Thyroid gland (tissue), 4 donors: ENCODE measurements at regions not wholly inside any gene's neighbourhood (a gene's known extent, or its start where the extent isn't known, plus 50 kb on each side); places are given as distances from the start of the nearest gene placed in this dataset.

Experiments used
- DNase-seq, 2 donors: peaks; one replicate each; pipeline ENCODE4 v3.0.0-alpha.2; 2019
- H3K27ac ChIP-seq, 3 donors: fragments of 200-600 bp; sonication (generic); 1 replicate in 2 of 3; 2 replicates in 1 of 3; pipeline ENCODE4 v1.5.1; 2016 to 2019; ENCODE audit warnings: mild to moderate bottlenecking in 1 of 3, moderate library complexity in 1 of 3
- H3K27me3 ChIP-seq: fragments of 200-600 bp; sonication (generic); one replicate; pipeline ENCODE4 v1.5.1; 2019
- H3K36me3 ChIP-seq, 2 donors: fragments of 200-600 bp; sonication (generic); one replicate each; pipeline ENCODE4 v1.5.1; 2016 to 2019
- H3K4me1 ChIP-seq, 2 donors: fragments of 200-600 bp; sonication (generic); one replicate each; pipeline ENCODE4 v1.5.1; 2017 to 2019
- H3K4me3 ChIP-seq, 3 donors: fragments of 200-600 bp; sonication (generic); replicated peaks in 1 of 3; 1 replicate in 2 of 3; 2 replicates in 1 of 3; pipeline ENCODE4 v1.5.1; 2016; ENCODE audit warnings: mild to moderate bottlenecking in 1 of 3
- H3K9me3 ChIP-seq: fragments of 200-600 bp; sonication (generic); one replicate; pipeline ENCODE4 v1.5.1; 2017
- POLR2A ChIP-seq, 2 donors: fragments of 450-650 bp; IDR thresholded peaks; one replicate each; pipeline ENCODE4 v1.6.1; 2017; ENCODE audit warnings: antibody characterized with exemption in 2 of 2, mild to moderate bottlenecking in 2 of 2, moderate library complexity in 1 of 2
- intact Hi-C: fragments of 100-400 bp; cut with DNase I; formaldehyde crosslinking; loops from one replicate; pipeline ENCODE4 v1.15.1; 2023
- TF ChIP-seq, protein P1 (sequence below), 6 experiments: fragments of 200-600 bp in 3 of 6; fragments of 450-650 bp in 3 of 6; sonication (generic) in 3 of 6; IDR thresholded peaks; one replicate each; pipeline ENCODE4 v1.5.1; 2016 to 2019; ENCODE audit warnings: antibody characterized with exemption in 6 of 6, mild to moderate bottlenecking in 2 of 6, inconsistent platforms in 1 of 6, moderate library complexity in 1 of 6

GRCh38 chr6:122558080-122558479, 52.1 kb upstream of the PKIB start:
- Histone ChIP-seq H3K27ac (no peak overlapping the region), H3K4me3 (no peak overlapping the region), H3K36me3 (no peaks in the 10 kb centered on the region), H3K27me3 (no peaks in the 10 kb centered on the region), H3K4me1 (no peaks in the 10 kb centered on the region), H3K9me3 (no peaks in the 10 kb centered on the region)
- DNase-seq, result no peak
- TF ChIP-seq, protein P1, sequence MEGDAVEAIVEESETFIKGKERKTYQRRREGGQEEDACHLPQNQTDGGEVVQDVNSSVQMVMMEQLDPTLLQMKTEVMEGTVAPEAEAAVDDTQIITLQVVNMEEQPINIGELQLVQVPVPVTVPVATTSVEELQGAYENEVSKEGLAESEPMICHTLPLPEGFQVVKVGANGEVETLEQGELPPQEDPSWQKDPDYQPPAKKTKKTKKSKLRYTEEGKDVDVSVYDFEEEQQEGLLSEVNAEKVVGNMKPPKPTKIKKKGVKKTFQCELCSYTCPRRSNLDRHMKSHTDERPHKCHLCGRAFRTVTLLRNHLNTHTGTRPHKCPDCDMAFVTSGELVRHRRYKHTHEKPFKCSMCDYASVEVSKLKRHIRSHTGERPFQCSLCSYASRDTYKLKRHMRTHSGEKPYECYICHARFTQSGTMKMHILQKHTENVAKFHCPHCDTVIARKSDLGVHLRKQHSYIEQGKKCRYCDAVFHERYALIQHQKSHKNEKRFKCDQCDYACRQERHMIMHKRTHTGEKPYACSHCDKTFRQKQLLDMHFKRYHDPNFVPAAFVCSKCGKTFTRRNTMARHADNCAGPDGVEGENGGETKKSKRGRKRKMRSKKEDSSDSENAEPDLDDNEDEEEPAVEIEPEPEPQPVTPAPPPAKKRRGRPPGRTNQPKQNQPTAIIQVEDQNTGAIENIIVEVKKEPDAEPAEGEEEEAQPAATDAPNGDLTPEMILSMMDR (IDR thresholded peaks at IDR 0.05), result no peak
- no peak for TF ChIP-seq POLR2A (IDR thresholded peaks at IDR 0.05)
- intact Hi-C loops, result no loop called here
